Endometrial microvascular endothelial cells (primary cell): ENCODE measurements at regions not wholly inside any gene's neighbourhood (a gene's known extent, or its start where the extent isn't known, plus 50 kb on each side); places are given as distances from the start of the nearest gene placed in this dataset.

Source experiments
- in situ Hi-C: cut with HindIII; loops from 2 replicates; pipeline ENCODE4 v1.10.0; 2017; ENCODE audit warnings: low sequenced_read_pairs, low pct_unique_long_range_greater_than_20kb; ENCODE audit errors: inconsistent ontology term

- in situ Hi-C loops, result no loop called here
Measured at GRCh38 chr2:234843411-234843810, 108.4 kb upstream of the SH3BP4 start.

GRCh38 chr2:234842753-234843152 is 109.1 kb upstream of the SH3BP4 start:
- in situ Hi-C loops, result no loop called here

GRCh38 chr2:234841321-234842015 is 110.3 kb upstream of the SH3BP4 start:
- in situ Hi-C loops, result no loop called here

- in situ Hi-C loops, result no loop called here
Measured at GRCh38 chr2:234840336-234840735, 111.5 kb upstream of the SH3BP4 start.

- in situ Hi-C loops, result no loop called here
Measured at GRCh38 chr2:234839285-234839684, 112.5 kb upstream of the SH3BP4 start.

- in situ Hi-C loops, result no loop called here
Measured at GRCh38 chr2:234836271-234836670, 115.5 kb upstream of the SH3BP4 start.

GRCh38 chr2:234835738-234836137 is 116.1 kb upstream of the SH3BP4 start:
- in situ Hi-C loops, result no loop called here

- in situ Hi-C loops, result no loop called here
Measured at GRCh38 chr2:234834228-234834923, 117.4 kb upstream of the SH3BP4 start.

GRCh38 chr2:234830853-234831252 is 121.0 kb upstream of the SH3BP4 start:
- in situ Hi-C loops, result no loop called here

GRCh38 chr2:234829074-234829455 is 122.8 kb upstream of the SH3BP4 start:
- in situ Hi-C loops, result no loop called here

- in situ Hi-C loops, result no loop called here
Measured at GRCh38 chr2:234828382-234829073, 123.3 kb upstream of the SH3BP4 start.

GRCh38 chr2:234827096-234827860 is 124.5 kb upstream of the SH3BP4 start:
- in situ Hi-C loops, result no loop called here

GRCh38 chr2:234826681-234827080 is 125.1 kb upstream of the SH3BP4 start:
- in situ Hi-C loops, result no loop called here

GRCh38 chr2:234825616-234826015 is 126.2 kb upstream of the SH3BP4 start:
- in situ Hi-C loops, result no loop called here

GRCh38 chr2:234823877-234824376 is 127.9 kb upstream of the SH3BP4 start:
- in situ Hi-C loops, result no loop called here

GRCh38 chr2:234823196-234823876 is 128.5 kb upstream of the SH3BP4 start:
- in situ Hi-C loops, result no loop called here

- in situ Hi-C loops, result no loop called here
Measured at GRCh38 chr2:234821946-234822475, 129.8 kb upstream of the SH3BP4 start.

GRCh38 chr2:234818937-234819336 is 132.9 kb upstream of the SH3BP4 start:
- in situ Hi-C loops, result no loop called here
